ENCODE measurements at regions not wholly inside any gene's neighbourhood (a gene's known extent, or its start where the extent isn't known, plus 50 kb on each side); places are given as distances from the start of the nearest gene placed in this dataset.
A peak's percentile ranks its signal among the peaks of the same experiment; 100 is the strongest.
"Not testable (repeated sequence)": the region's sequence is repeated elsewhere in the genome, so short reads cannot be mapped to it uniquely, and the experiment has no call there.

- H2BK15ac ChIP-seq (ENCODE audit: low read depth, low read length); intact Hi-C loops (cut with micrococcal nuclease): not testable (repeated sequence)
These were observed 52.3 kb upstream of the USP7 start for GRCh38 chr16:9016005-9016404.

More at GRCh38 chr16:9016005-9016404, 52.3 kb upstream of the USP7 start:
- H4K20me1 ChIP-seq (ENCODE audit: insufficient read depth, low read length); H3K18ac ChIP-seq (ENCODE audit: low read depth, low read length); ATAC-seq (ENCODE audit: low read depth); H2BK120ac ChIP-seq (ENCODE audit: low read depth, low read length); H2AFZ ChIP-seq (replicated peaks; ENCODE audit: low read length, poor library complexity); H3K56ac ChIP-seq (ENCODE audit: extremely low read depth, insufficient read depth, low read length); H3K36me3 ChIP-seq (ENCODE audit: control insufficient read depth, insufficient read depth, low read length); H2AK9ac ChIP-seq (replicated peaks; ENCODE audit: low read depth, low read length, poor library complexity); H3K4ac ChIP-seq (ENCODE audit: low read depth, low read length); CTCF ChIA-PET; BruUV-seq (replicated peaks); H3K9me3 ChIP-seq (ENCODE audit: control insufficient read depth, insufficient read depth, low read length); H3K14ac ChIP-seq (replicated peaks; ENCODE audit: low read depth, low read length); H3K27me3 ChIP-seq (ENCODE audit: control insufficient read depth, insufficient read depth, low read length); H3K4me3 ChIP-seq (ENCODE audit: insufficient read depth, low read depth, low read length); H4K91ac ChIP-seq (ENCODE audit: insufficient read depth, low read depth, low read length); DNase-seq; H3K4me2 ChIP-seq (ENCODE audit: low read depth, low read length); H3K9me1 ChIP-seq (ENCODE audit: insufficient read depth, low read length); H3K79me1 ChIP-seq (ENCODE audit: low read depth in 1 of 2, low read length in 2 of 2); H3K23ac ChIP-seq (ENCODE audit: low read depth, low read length); H3K4me1 ChIP-seq (ENCODE audit: control insufficient read depth, insufficient read depth, low read length); H3K9ac ChIP-seq (ENCODE audit: low read depth, low read length); H3K27ac ChIP-seq (ENCODE audit: insufficient read depth, low read length); POLR2A ChIA-PET (ENCODE audit: unreplicated experiment); H2BK20ac ChIP-seq (ENCODE audit: low read depth, low read length); H4K5ac ChIP-seq (ENCODE audit: low read depth, low read length); H2BK5ac ChIP-seq (ENCODE audit: low read depth, low read length, poor library complexity, severe bottlenecking); H4K8ac ChIP-seq (ENCODE audit: low read depth in 2 of 2, low read length in 2 of 2); H2AK5ac ChIP-seq (ENCODE audit: low read depth, low read length); dilution Hi-C loops (cut with HindIII; ENCODE audit: low sequenced_read_pairs, unreplicated experiment): not testable (repeated sequence)
- no CpG with 5 or more reads among the region's 1 CpG for WGBS, 2 experiments (ENCODE audit: extremely low coverage in 2 of 2, insufficient read length in 1 of 2)
- 0 out of 2 replicates have a peak, but pooled peaks have one; percentile 9 for TF ChIP-seq CEBPB (IDR thresholded peaks at IDR 0.05; ENCODE audit: low read depth, low read length)
- in situ Hi-C loops (cut with MboI; ENCODE audit: low sequenced_read_pairs) = loop anchor here (25.0 kb wide), 2 partner anchors 354 to 1496 kb away; partner anchors contain the start of gene ABAT
